NT2/D1 (cell line): ENCODE measurements at regions not wholly inside any gene's neighbourhood (a gene's known extent, or its start where the extent isn't known, plus 50 kb on each side); places are given as distances from the start of the nearest gene placed in this dataset.

Experiments
- SUZ12 ChIP-seq: IDR thresholded peaks from 2 replicates; pipeline ENCODE4 v1.6.1; 2011; ENCODE audit not compliant: insufficient read length, insufficient read depth; ENCODE audit errors: extremely low read depth
- ZNF274 ChIP-seq: IDR thresholded peaks from 2 replicates; pipeline ENCODE4 v1.6.1; 2011; ENCODE audit warnings: mild to moderate bottlenecking, low read depth, low read length

- TF ChIP-seq ZNF274 (no peak), SUZ12 (no peak)
Measured at GRCh38 chr6:166036316-166037095, 131.1 kb downstream of the TBXT start.
